T-helper 2 cell treated with Interferon-gamma antibody and Interleukin-4, amounts not matched to agents 5 μg/mL and 100 μg/mL, for 36 hours (primary cell): ENCODE measurements at regions not wholly inside any gene's neighbourhood (a gene's known extent, or its start where the extent isn't known, plus 50 kb on each side); places are given as distances from the start of the nearest gene placed in this dataset.
A peak's percentile ranks its signal among the peaks of the same experiment; 100 is the strongest.
"Not testable (repeated sequence)": the region's sequence is repeated elsewhere in the genome, so short reads cannot be mapped to it uniquely, and the experiment has no call there.

Experiments
- DNase-seq: peaks from one replicate; pipeline ENCODE4 v3.0.0; 2021; ENCODE audit warnings: low spot score
- H3K27ac Mint-ChIP-seq: one replicate; pipeline ENCODE4 v1.8.0; 2021; ENCODE audit warnings: mild to moderate bottlenecking, mixed read lengths
- H3K27me3 Mint-ChIP-seq: one replicate; pipeline ENCODE4 v1.8.0; 2021; ENCODE audit warnings: low read depth, mixed read lengths
- H3K36me3 Mint-ChIP-seq: one replicate; pipeline ENCODE4 v1.8.0; 2021; ENCODE audit warnings: low read depth, mixed read lengths
- H3K4me1 Mint-ChIP-seq: one replicate; pipeline ENCODE4 v1.8.0; 2021; ENCODE audit warnings: low read depth, mixed read lengths
- H3K4me3 Mint-ChIP-seq: one replicate; pipeline ENCODE4 v1.8.0; 2022; ENCODE audit warnings: mild to moderate bottlenecking, moderate library complexity, mixed read lengths
- H3K9me3 Mint-ChIP-seq: one replicate; pipeline ENCODE4 v1.8.0; 2021; ENCODE audit warnings: mixed read lengths

DNA sequence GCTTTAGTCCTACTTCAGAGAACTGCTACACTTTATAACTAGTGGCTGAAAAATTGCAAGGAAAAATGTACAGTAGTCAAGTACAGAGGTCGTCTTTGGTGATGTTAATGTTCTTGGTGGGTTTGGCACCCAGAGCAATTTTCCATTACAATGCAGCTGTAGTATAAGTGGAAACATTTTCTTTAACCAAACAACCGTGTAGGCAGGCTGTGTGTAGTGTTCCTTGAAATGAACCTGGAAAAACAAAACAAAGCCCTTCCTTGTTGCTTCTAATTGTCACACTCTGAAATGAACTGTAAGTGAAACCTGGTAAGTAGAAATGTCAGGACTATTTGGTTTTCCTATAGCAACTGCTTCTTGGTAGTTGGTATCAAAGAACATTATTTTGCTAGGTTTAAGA is 256.9 kb downstream of the MDFIC start:
- Mint-ChIP-seq H3K9me3 (peaks cover 5% of the 10 kb centered on the region), H3K27me3 (peaks cover 4% of the 10 kb centered on the region), H3K27ac (no peak overlapping the region), H3K4me3 (no peak overlapping the region), H3K36me3 (peaks cover 2% of the 10 kb centered on the region), H3K4me1 (peaks cover 18% of the 10 kb centered on the region)
- DNase-seq, result no peak

DNA sequence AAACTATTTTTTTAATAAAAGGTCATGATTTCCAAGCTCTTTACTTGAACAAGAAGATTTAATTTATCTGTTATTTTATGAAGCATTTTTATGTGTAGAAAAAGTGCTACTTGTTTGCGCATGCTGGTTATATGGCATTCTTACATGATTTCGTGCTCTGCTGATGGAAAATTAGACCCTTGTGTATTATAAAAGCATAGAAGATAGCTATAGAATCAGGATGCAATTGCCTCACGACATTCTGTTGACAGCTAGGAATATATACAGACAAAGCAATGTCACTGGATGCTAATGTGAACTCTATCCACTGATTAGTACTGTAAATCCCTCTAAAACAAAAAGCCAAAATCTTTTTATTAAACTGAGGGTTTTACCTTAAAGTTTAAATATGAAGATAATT is 255.9 kb downstream of the MDFIC start:
- Mint-ChIP-seq H3K4me1 (peaks cover 11% of the 10 kb centered on the region), H3K36me3 (no peaks in the 10 kb centered on the region), H3K27me3 (peaks cover 4% of the 10 kb centered on the region), H3K4me3 (no peak overlapping the region), H3K27ac (no peak overlapping the region), H3K9me3 (no peaks in the 10 kb centered on the region)
- no peak for DNase-seq

DNA sequence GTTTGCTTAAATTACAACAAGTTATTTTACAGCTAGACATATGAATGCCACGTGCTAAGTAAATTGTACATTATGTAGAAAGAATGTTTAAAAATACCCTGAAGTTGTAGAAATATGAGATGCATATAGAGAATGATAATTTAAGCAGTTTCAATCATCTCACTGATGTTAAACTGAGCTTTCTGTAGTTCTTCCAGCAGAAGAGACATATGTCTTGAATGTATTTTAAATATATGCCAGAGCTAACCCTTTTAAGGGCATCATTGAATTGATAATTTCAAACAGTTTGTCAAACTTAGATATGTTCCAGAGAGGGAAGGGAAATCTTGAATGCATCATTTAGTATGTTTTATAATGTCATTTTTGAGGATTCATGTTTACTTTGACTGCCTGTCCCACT is 255.2 kb downstream of the MDFIC start:
- no peak overlapping the region for H3K27ac Mint-ChIP-seq
- H3K36me3 Mint-ChIP-seq, result no peaks in the 10 kb centered on the region
- H3K4me1 Mint-ChIP-seq, result peaks cover 6% of the 10 kb centered on the region
- peaks cover 4% of the 10 kb centered on the region for H3K27me3 Mint-ChIP-seq
- no peak overlapping the region for H3K4me3 Mint-ChIP-seq
- no peak for DNase-seq
- no peaks in the 10 kb centered on the region for H3K9me3 Mint-ChIP-seq

DNA sequence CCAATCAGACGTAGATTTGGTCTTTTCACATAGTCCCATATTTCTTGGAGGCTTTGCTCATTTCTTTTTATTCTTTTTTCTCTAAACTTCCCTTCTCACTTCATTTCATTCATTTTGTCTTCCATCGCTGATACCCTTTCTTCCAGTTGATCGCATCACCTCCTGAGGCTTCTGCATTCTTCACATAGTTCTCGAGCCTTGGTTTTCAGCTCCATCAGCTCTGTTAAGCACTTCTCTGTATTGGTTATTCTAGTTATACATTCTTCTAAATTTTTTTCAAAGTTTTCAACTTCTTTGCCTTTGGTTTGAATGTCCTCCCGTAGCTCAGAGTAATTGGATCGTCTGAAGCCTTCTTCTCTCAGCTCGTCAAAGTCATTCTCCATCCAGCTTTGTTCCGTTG is 250.5 kb downstream of the MDFIC start:
- not testable (repeated sequence) for H3K27me3 Mint-ChIP-seq, H3K36me3 Mint-ChIP-seq, H3K4me1 Mint-ChIP-seq, H3K9me3 Mint-ChIP-seq, H3K27ac Mint-ChIP-seq, H3K4me3 Mint-ChIP-seq, DNase-seq

DNA sequence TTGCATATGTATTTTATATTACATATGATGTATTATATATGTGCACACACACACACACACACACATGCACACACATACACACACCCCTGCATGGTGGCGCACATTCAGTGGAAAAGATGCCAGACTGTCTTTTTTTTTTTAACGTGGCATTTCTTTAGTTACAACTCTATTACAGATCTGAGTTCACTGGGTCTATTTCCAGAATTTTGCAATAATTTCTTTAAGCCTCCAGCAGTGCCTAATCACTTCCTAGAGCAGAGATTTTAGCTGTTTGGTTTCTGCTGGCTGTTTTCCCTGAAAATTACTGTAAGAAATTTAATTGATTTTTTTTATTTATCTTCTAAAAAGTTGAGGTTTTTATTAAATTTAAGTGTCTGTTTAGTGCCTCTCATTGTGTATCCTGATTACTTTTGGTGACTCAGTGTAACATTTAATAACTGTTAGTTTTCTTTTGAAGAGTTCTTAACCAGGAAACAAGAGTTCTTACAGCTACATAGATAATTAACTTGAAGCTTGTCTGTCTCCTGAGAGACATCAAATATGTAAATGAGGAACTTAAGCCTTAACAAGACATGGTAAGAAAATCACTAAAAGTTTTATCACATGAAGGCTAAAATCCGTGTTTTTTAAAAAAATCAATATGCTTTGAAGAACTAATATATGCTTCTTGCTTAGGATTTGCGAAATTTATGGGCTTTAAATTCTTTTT is 232.0 kb downstream of the MDFIC start:
- no peaks in the 10 kb centered on the region for H3K36me3 Mint-ChIP-seq
- H3K27ac Mint-ChIP-seq, result no peak overlapping the region
- peaks cover 7% of the 10 kb centered on the region for H3K27me3 Mint-ChIP-seq
- H3K4me3 Mint-ChIP-seq, result no peak overlapping the region
- no peaks in the 10 kb centered on the region for H3K9me3 Mint-ChIP-seq
- DNase-seq, result no peak
- peaks cover 6% of the 10 kb centered on the region for H3K4me1 Mint-ChIP-seq

DNA sequence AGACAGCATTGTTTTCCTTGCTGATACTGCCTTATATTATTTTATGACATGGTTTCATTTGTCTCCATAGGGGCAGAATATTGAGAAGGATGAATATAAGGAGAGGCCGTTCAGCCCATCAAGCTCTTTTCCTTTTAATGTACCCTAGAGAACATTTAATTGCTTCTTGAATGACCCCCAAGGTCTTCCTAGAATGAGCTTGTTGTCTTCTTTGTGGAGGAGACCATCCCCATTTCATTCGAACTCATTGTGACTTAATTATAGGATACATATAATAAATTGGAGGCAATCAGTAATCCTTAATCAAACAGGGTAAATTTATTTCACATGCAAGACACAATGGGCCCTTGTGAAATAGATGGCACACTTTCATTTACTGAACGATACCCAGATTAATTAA is 231.3 kb downstream of the MDFIC start:
- Mint-ChIP-seq H3K4me3 (no peak overlapping the region), H3K9me3 (no peaks in the 10 kb centered on the region), H3K4me1 (peaks cover 6% of the 10 kb centered on the region), H3K36me3 (no peaks in the 10 kb centered on the region), H3K27ac (no peak overlapping the region), H3K27me3 (peaks cover 7% of the 10 kb centered on the region)
- no peak for DNase-seq

DNA sequence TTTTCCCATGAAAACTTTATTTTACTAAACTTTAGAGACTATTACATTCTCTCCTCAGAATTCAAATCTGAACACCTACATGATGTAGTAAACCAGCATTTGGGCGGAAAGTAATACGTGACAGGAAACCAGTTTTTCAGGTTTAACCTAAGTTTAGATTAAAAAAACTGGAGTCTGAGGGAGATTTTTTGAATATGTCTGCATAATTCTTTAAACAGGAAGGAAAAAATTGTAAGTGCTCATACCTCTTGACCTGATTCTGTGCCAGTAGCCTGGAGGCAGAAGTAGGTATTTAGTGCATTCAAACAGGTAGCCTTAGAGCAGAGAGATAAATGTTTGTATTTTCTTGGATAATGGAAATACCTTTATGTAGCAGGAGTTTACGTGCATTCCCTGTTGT is 224.3 kb downstream of the MDFIC start:
- no peak overlapping the region for H3K4me3 Mint-ChIP-seq
- no peak for DNase-seq
- peaks cover 12% of the 10 kb centered on the region for H3K27me3 Mint-ChIP-seq
- H3K27ac Mint-ChIP-seq, result no peak overlapping the region
- H3K4me1 Mint-ChIP-seq, result peaks cover 5% of the 10 kb centered on the region
- no peaks in the 10 kb centered on the region for H3K9me3 Mint-ChIP-seq
- no peaks in the 10 kb centered on the region for H3K36me3 Mint-ChIP-seq

DNA sequence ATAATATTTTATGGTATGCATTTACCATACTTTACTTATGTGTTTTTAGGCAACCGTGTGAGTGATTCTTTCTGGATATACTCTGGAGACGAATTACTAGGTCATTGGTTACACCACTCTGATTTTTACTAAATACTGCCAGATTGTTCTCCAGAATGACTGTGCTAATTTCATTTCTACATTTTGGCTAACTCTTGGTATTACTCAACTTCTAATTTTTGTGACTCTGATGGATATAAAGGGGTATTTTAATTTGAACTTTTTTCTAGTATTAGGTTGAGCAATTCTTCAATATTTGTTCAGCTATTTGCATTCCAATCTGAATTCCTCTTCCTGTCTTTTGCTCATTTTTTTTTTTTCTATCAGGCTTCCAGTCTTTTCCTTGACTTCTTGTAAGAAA is 223.6 kb downstream of the MDFIC start:
- no peak overlapping the region for H3K27ac Mint-ChIP-seq
- no peak for DNase-seq
- H3K4me3 Mint-ChIP-seq, result no peak overlapping the region
- H3K27me3 Mint-ChIP-seq, result peaks cover 13% of the 10 kb centered on the region
- H3K9me3 Mint-ChIP-seq, result no peaks in the 10 kb centered on the region
- no peaks in the 10 kb centered on the region for H3K36me3 Mint-ChIP-seq
- H3K4me1 Mint-ChIP-seq, result peaks cover 5% of the 10 kb centered on the region

DNA sequence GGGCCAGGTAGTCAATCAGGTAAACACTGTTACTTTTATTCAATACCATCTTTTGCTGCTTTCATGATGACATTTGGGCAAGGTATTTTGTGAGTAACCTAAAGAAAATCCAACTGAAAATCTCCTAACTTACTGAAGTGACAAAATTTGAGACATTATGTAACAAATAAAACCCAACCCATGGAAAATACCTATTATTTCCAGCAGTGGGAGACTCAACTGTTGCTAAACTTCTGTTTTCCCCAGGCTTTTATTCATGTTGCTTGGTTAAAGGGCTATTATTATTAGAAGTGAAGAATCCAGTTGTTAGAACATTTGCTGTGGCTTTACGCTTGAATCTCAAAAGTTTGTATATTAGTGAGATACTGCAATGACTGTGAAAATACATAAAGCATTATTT is 215.9 kb downstream of the MDFIC start:
- Mint-ChIP-seq H3K36me3 (peaks cover 4% of the 10 kb centered on the region), H3K27ac (no peak overlapping the region), H3K27me3 (peaks cover 12% of the 10 kb centered on the region), H3K9me3 (peaks cover 22% of the 10 kb centered on the region), H3K4me3 (no peak overlapping the region), H3K4me1 (peaks cover 27% of the 10 kb centered on the region)
- DNase-seq, result no peak

DNA sequence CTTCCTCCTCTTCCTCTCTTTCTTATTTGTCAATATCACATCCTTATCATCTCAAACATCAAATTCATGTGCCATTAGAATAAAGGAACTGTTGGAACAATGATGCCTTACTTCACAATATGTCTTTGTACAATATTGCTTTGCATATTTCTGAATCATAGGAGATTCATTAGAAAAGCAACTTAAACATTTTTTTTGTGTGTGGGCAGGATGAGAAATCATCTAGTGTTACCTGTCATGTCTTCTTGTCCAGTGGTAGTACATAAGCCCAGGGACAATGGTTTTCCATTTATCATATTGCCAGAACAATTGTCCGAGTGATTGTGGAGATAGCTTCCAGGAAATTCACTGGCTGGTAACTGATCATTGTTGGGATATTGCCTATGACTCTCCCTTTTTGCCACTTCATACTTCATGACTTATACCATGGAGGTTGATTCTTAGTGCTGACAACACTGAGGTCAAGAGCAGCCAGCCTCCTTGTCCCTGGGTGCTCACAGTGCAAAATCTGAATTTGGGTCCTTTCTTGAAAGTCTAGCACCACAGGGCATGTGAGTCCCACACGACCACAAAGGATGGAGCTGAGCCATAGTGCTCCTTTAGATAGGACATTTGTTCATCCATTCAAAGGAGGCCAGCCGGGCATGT is 215.0 kb downstream of the MDFIC start:
- Mint-ChIP-seq H3K27ac (peak overlapping the region; percentile 78), H3K4me3 (peak overlapping the region; percentile 48), H3K4me1 (peaks cover 27% of the 10 kb centered on the region), H3K27me3 (peaks cover 12% of the 10 kb centered on the region), H3K36me3 (peaks cover 4% of the 10 kb centered on the region), H3K9me3 (peaks cover 27% of the 10 kb centered on the region)
- no peak for DNase-seq

DNA sequence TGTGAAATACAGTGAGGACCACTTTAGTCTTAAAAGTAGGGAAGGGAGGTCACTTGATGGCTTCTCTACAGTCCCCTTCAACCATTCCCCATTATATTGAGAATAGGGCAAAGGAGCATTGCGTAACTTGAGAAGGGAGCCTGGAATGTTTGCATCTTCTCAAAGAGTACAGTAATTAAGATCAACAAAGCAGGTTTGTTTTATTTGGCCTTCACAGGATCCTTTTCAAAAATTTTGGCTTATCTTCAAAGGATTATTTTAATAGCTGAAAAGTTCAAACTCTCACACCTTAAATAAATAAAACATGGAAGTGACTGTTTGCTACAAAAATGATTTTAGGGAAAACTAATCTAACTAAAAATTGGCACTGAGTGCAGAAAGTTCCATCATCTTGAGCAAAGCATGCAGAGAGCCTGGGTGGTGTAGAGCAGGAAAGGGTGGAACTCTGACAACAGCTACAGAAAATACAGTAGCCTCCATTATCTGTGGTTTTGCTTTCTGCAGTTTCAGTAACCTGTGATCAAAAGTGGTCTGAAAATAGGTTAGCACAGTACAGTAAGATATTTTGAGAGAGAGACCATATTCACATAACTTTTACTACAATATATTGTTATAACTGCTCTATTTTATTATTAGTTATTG is 214.0 kb downstream of the MDFIC start:
- Mint-ChIP-seq H3K4me1 (peaks cover 27% of the 10 kb centered on the region), H3K9me3 (peaks cover 28% of the 10 kb centered on the region), H3K4me3 (peak overlapping the region; percentile 32), H3K36me3 (peaks cover 4% of the 10 kb centered on the region), H3K27ac (peak overlapping the region; percentile 26), H3K27me3 (peaks cover 12% of the 10 kb centered on the region)
- DNase-seq, result no peak

DNA sequence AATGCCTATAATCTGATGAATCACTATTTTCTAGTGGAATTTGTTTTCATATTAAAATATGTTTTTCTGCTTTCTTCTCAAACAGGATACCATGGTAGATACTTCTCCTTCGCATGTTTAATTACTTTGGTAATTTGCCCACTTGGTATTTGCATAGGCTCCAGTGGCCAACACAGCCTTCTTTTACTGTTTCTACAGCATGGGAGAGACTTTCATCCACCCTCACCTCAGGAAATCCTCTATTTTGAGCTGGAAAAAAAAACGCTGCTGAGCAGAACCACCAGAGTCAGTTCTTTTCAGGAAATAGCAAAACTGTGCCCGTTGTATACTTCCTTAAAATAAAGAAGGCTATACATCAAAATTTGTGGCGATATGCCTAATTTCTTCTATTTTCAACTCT is 213.3 kb downstream of the MDFIC start:
- H3K27me3 Mint-ChIP-seq, result peaks cover 10% of the 10 kb centered on the region
- H3K27ac Mint-ChIP-seq, result no peak overlapping the region
- no peak for DNase-seq
- peaks cover 28% of the 10 kb centered on the region for H3K9me3 Mint-ChIP-seq
- peak overlapping the region; percentile 25 for H3K4me3 Mint-ChIP-seq
- peaks cover 4% of the 10 kb centered on the region for H3K36me3 Mint-ChIP-seq
- H3K4me1 Mint-ChIP-seq, result peaks cover 27% of the 10 kb centered on the region

DNA sequence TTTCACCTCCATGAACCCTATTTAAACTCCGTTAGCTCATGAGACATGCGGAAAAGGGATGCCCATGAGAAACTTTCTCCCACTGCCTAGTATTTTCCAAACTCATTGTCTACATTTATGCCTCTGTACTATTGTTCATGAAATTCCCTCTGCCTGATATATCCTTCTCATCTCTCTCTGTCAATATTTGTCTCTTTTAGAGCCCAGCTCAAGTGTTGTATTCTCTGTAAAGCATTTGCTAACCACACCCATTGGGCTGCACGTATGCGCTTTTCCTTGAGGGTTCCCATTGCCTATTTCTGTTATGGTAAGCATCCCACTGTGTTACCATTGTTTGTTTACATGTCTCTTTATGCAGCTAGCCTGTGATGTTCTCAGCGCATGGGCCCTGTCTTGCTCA is 211.4 kb downstream of the MDFIC start:
- H3K4me3 Mint-ChIP-seq, result no peak overlapping the region
- H3K4me1 Mint-ChIP-seq, result peaks cover 27% of the 10 kb centered on the region
- no peak overlapping the region for H3K27ac Mint-ChIP-seq
- DNase-seq, result no peak
- peaks cover 4% of the 10 kb centered on the region for H3K27me3 Mint-ChIP-seq
- H3K9me3 Mint-ChIP-seq, result peaks cover 31% of the 10 kb centered on the region
- H3K36me3 Mint-ChIP-seq, result peaks cover 4% of the 10 kb centered on the region

DNA sequence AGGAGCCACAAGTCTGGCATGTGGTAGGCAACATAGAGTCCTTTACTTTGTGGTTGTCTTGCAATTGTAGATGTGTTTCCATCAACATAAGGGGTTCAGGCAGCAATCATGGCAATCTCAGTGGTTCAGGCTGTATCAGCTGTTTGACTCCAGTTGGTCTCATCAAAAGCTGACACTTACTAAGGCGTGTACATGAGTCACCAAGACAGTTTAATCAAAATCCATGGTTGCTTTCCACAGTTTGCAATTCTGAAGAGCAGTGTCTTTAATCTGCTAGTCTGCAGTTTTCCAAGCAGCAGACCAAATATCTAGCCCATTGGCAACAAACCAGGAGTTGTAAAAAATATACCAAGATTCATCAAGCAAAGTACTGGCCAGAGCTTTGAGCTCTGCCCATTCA is 210.2 kb downstream of the MDFIC start:
- Mint-ChIP-seq H3K9me3 (peaks cover 29% of the 10 kb centered on the region), H3K36me3 (peaks cover 4% of the 10 kb centered on the region), H3K27me3 (peaks cover 4% of the 10 kb centered on the region), H3K4me1 (peaks cover 24% of the 10 kb centered on the region), H3K4me3 (no peak overlapping the region), H3K27ac (no peak overlapping the region)
- DNase-seq, result no peak
